ENCODE measurements at regions not wholly inside any gene's neighbourhood (a gene's known extent, or its start where the extent isn't known, plus 50 kb on each side); places are given as distances from the start of the nearest gene placed in this dataset.

GRCh38 chr1:5381491-5381890 is 610.7 kb downstream of the NPHP4 start:
- Histone ChIP-seq H3K4me1 (ENCODE audit: insufficient read depth, low read length) (no peaks in the 10 kb centered on the region), H3K4me2 (ENCODE audit: low read length) (no peak overlapping the region), H3K9me2 (replicated peaks; ENCODE audit: low read length) (no peaks in the 10 kb centered on the region), H3K4me3 (ENCODE audit: low read length) (no peak overlapping the region), H3K9me3 (ENCODE audit: low read length) (peaks cover 26% of the 10 kb centered on the region; the same call in 1 of the 2 replicates), H3K36me3 (ENCODE audit: low read depth, low read length) (no peaks in the 10 kb centered on the region), H4K20me1 (ENCODE audit: low read length) (no peaks in the 10 kb centered on the region), H3K27me3 (ENCODE audit: low read length) (no peaks in the 10 kb centered on the region; the same call in 1 of the 2 replicates), H3K27ac (ENCODE audit: low read length) (no peak overlapping the region), H3K79me2 (ENCODE audit: low read length) (no peaks in the 10 kb centered on the region), H3K9ac (ENCODE audit: low read length) (no peak overlapping the region), H2AFZ (ENCODE audit: low read length) (no peak overlapping the region), H3F3A (ENCODE audit: low read length, unreplicated experiment) (no peaks in the 10 kb centered on the region)
- no TSS peak for BruUV-seq (replicated peaks)
- ChIA-PET CTCF (no interaction called here), POLR2A (ENCODE audit: unreplicated experiment) (no interaction called here)
- no peak for ATAC-seq
- intact Hi-C loops (cut with micrococcal nuclease): no loop called here
- DNase-seq: no peak
- TF ChIP-seq EZH2 (IDR thresholded peaks at IDR 0.05; ENCODE audit: low read length, unreplicated experiment): no peak
- no peak for TF ChIP-seq EZH2phosphoT487 (IDR thresholded peaks at IDR 0.05; ENCODE audit: borderline replicate concordance, low read length)
- TF ChIP-seq CTCF (conservative IDR thresholded peaks at IDR 0.05; ENCODE audit: low read depth, low read length): no peak

GRCh38 chr1:5379176-5379759 is 613.0 kb downstream of the NPHP4 start:
- no peak for ATAC-seq
- no peaks in the 10 kb centered on the region for H3F3A ChIP-seq (ENCODE audit: low read length, unreplicated experiment)
- H3K27ac ChIP-seq (ENCODE audit: low read length): no peak overlapping the region
- DNase-seq: no peak
- H3K27me3 ChIP-seq (ENCODE audit: low read length): no peaks in the 10 kb centered on the region; the same call in 1 of the 2 replicates
- POLR2A ChIA-PET (ENCODE audit: unreplicated experiment): no interaction called here
- no peak for TF ChIP-seq CTCF (conservative IDR thresholded peaks at IDR 0.05; ENCODE audit: low read depth, low read length)
- TF ChIP-seq EZH2 (IDR thresholded peaks at IDR 0.05; ENCODE audit: low read length, unreplicated experiment): no peak
- no peak for TF ChIP-seq EZH2phosphoT487 (IDR thresholded peaks at IDR 0.05; ENCODE audit: borderline replicate concordance, low read length)
- no peak overlapping the region for H3K4me3 ChIP-seq (ENCODE audit: low read length)
- no peak overlapping the region for H2AFZ ChIP-seq (ENCODE audit: low read length)
- CTCF ChIA-PET: no interaction called here
- H3K4me1 ChIP-seq (ENCODE audit: insufficient read depth, low read length): no peaks in the 10 kb centered on the region
- H3K4me2 ChIP-seq (ENCODE audit: low read length): no peak overlapping the region
- H3K9me2 ChIP-seq (replicated peaks; ENCODE audit: low read length): no peaks in the 10 kb centered on the region
- no TSS peak for BruUV-seq (replicated peaks)
- 0 out of 2 replicates have a peak, but pooled peaks cover 21% of the 10 kb centered on the region for H3K9me3 ChIP-seq (ENCODE audit: low read length)
- intact Hi-C loops (cut with micrococcal nuclease): no loop called here
- H4K20me1 ChIP-seq (ENCODE audit: low read length): no peaks in the 10 kb centered on the region
- H3K36me3 ChIP-seq (ENCODE audit: low read depth, low read length): no peaks in the 10 kb centered on the region
- H3K9ac ChIP-seq (ENCODE audit: low read length): no peak overlapping the region
- no peaks in the 10 kb centered on the region for H3K79me2 ChIP-seq (ENCODE audit: low read length)

GRCh38 chr1:5376538-5377247 is 615.5 kb downstream of the NPHP4 start:
- no peak overlapping the region for H3K4me2 ChIP-seq (ENCODE audit: low read length)
- intact Hi-C loops (cut with micrococcal nuclease): no loop called here
- peaks cover 32% of the 10 kb centered on the region for H3K9me3 ChIP-seq (ENCODE audit: low read length)
- H3K4me3 ChIP-seq (ENCODE audit: low read length): no peak overlapping the region
- no peaks in the 10 kb centered on the region for H3F3A ChIP-seq (ENCODE audit: low read length, unreplicated experiment)
- no TSS peak for BruUV-seq (replicated peaks)
- no peaks in the 10 kb centered on the region for H4K20me1 ChIP-seq (ENCODE audit: low read length)
- no peak for TF ChIP-seq EZH2phosphoT487 (IDR thresholded peaks at IDR 0.05; ENCODE audit: borderline replicate concordance, low read length)
- H3K9ac ChIP-seq (ENCODE audit: low read length): no peak overlapping the region
- no peak overlapping the region for H2AFZ ChIP-seq (ENCODE audit: low read length)
- DNase-seq (no peak), ATAC-seq (no peak)
- no peaks in the 10 kb centered on the region for H3K9me2 ChIP-seq (replicated peaks; ENCODE audit: low read length)
- no peak overlapping the region for H3K27ac ChIP-seq (ENCODE audit: low read length)
- no peaks in the 10 kb centered on the region for H3K79me2 ChIP-seq (ENCODE audit: low read length)
- no peaks in the 10 kb centered on the region for H3K4me1 ChIP-seq (ENCODE audit: insufficient read depth, low read length)
- POLR2A ChIA-PET (ENCODE audit: unreplicated experiment): no interaction called here
- H3K36me3 ChIP-seq (ENCODE audit: low read depth, low read length): no peaks in the 10 kb centered on the region
- CTCF ChIA-PET: no interaction called here
- no peaks in the 10 kb centered on the region for H3K27me3 ChIP-seq (ENCODE audit: low read length)
